ENCODE measurements at regions not wholly inside any gene's neighbourhood (a gene's known extent, or its start where the extent isn't known, plus 50 kb on each side); places are given as distances from the start of the nearest gene placed in this dataset.
"Not testable (repeated sequence)": the region's sequence is repeated elsewhere in the genome, so short reads cannot be mapped to it uniquely, and the experiment has no call there.

DNA sequence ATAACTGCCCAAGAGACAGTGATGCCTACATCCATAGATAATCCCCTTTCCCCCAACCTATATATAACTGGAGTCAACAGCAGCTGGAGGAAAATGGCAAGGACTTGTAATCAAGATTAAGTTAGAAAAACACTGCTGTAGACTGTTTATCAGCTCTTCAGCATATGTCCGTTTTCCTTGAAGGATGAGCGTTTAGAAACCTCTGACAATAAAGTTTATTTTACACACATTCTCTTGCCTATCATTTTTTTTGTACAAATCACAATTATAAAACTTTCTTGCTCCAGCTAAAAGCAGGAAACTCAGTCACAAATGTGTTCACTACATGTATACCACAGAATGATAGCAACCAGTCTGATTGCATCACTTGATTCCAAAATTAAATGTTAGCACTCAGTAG is 50.8 kb downstream of the PPIAL4G start:
- DNase-seq (ENCODE audit: low spot score): not testable (repeated sequence)

DNA sequence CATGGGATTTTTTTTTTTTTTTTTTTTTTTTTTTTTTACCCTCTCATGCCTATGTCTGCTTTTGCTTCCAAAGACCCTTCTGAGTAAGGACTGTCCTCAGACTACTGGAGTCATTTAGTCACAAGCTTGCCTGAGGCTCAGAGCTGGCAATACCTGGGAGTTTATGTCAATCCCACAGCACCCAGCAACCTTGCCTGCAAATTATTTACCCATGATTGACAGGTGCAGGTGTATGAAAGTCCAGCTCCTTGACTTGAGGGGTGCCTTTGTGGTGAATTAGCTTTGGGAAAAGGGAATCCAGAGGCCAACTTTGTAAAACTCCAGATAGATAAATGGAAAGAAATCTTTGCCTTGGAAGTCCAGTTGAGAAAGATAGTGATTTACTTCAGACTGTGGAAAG is 53.2 kb downstream of the PPIAL4G start:
- not testable (repeated sequence) for DNase-seq (ENCODE audit: low spot score)

DNA sequence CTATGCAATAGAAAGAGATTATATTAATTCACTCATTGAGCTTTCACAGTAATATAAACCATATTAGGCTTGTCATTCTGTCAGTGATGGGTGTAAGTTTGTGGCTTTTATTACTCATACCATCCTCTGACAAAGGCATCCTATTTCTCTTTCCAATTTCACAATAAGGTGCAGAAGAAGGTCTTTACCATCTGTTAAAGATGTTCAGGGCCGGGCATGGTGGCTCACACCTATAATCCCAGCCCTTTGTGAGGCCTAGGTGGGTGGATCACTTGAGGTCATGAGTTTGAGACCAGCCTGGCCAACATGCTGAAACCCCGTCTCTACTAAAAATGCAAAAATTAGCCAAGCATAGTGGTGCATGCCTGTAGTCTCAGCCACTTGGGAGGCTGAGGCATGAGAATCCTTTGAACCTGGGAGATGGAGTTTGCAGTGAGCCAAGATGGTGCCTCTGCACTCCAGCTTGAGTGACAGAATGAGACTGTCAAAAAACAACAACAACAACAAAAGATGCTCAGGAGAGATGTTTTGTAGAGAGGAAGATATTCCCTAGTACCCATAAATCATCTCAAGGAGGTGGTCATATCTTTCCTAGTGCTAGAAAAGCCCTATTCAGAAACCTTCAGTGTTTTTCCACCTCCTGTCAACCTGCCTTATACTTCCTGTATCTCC is 56.0 kb downstream of the PPIAL4G start:
- DNase-seq (ENCODE audit: low spot score): not testable (repeated sequence)

DNA sequence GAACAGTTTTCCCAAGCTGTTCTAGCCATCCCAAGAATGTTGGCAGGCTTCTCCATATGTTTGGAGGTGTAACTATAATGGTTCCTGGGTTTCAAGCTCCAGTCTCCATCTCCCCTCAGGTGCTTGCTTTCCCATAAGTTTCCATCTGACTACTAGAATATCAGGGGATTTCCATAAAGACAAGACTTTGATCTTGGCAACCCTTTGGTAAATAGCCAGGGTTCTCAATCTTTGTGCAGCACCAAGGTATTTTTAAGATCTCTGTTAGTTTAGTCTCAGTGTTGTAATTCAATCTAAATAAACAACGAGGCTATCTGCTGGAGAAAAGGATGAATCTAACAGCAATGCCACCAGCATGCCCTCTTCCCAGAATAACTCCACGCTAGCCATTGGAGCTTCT is 56.7 kb downstream of the PPIAL4G start:
- not testable (repeated sequence) for DNase-seq (ENCODE audit: low spot score)

DNA sequence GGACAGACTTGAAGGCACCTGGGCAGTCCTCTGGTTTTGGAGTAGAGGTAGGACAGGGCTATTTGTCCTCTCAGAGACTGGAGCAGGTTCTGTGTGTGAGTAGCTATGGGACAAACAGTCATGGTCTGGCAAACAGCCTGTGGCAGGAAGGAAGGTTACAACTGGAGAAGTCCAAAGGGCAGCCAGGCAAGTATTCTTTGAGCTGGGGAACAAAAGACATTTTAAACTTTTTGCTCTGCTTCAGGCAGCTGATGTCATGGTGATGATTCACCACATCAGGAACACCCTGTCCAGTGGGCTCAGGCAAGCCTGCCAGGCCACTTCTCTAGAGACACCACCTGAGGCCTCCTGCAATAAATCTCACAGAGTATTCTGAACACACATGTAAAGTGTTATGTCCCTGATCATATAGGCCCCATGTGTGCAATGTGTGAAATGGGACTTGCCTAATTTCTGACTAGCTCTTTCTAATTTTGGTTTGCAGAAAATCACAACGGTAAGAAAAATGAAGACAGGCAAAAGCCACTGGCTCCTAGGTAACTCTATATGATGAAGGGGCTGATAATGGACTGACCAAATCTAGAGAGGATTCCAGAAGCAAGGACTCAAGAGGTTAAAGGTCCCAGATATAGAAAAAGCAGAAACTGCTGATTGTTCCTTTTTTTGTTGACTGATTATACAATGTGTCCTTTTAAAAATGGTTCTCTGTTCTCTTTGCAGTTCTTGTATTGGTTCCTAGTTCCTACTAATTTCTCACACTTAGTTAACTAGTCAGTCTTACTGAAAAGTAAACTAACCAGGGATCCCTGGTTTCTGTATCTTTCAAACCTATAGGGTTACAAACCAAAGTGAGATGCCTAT is 58.7 kb downstream of the PPIAL4G start:
- not testable (repeated sequence) for DNase-seq (ENCODE audit: low spot score)

DNA sequence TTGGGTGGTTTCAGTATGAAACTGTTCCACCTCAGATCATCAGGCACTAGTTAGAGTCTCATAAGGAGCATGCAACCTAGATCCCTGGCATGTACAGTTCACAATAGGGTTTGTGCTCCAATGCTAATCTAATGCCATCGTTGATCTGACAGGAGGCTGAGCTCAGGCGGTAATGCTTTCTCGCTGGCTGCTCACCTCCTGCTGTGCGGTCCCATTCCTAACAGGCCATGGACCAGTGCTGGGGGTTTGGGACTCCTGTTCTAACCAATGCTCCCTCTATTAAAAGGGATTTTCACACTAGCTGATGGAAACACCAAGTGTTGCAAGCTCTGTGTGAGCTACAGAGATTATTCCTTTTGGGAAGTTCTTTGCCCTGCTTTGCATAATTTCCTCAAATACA is 60.2 kb downstream of the PPIAL4G start:
- DNase-seq (ENCODE audit: low spot score): not testable (repeated sequence)

DNA sequence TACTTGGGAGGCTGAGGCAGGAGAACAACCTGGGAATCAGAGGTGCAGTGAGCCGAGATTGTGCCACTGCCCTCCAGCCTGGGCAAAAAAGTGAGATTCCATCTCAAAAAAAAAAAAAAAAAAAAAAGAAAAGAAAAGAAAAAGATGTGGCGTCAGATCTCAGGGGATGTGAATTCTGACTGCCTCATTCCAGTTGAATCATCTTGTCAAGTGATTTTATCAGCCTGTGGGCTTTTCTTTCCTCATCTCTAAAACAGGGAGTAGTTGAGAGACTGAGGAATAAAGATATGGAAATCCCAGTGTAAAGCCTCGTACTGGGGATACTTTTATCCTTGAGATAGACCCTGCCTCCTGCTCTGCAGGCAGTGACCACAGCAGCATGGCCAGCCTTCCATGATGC is 65.9 kb downstream of the PPIAL4G start:
- DNase-seq (ENCODE audit: low spot score): not testable (repeated sequence)

DNA sequence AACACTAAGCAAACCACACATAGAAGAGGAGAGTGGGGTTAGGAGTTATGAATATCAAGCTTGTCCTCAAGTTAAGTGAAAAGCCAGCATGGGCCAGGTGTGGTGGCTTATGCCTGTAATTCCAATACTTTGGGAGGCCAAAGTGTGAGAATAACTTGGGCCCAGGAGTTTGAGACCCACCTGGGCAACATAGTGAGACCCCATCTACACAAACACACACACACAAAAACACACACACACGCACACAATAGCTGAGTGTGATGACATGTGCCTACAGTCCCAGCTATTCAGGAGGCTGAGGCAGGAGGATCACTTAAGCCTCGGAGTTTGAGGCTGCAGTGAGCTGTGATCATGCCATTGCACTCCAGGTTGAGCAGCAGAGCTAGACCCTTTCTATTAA is 69.7 kb downstream of the PPIAL4G start:
- DNase-seq (ENCODE audit: low spot score): not testable (repeated sequence)

DNA sequence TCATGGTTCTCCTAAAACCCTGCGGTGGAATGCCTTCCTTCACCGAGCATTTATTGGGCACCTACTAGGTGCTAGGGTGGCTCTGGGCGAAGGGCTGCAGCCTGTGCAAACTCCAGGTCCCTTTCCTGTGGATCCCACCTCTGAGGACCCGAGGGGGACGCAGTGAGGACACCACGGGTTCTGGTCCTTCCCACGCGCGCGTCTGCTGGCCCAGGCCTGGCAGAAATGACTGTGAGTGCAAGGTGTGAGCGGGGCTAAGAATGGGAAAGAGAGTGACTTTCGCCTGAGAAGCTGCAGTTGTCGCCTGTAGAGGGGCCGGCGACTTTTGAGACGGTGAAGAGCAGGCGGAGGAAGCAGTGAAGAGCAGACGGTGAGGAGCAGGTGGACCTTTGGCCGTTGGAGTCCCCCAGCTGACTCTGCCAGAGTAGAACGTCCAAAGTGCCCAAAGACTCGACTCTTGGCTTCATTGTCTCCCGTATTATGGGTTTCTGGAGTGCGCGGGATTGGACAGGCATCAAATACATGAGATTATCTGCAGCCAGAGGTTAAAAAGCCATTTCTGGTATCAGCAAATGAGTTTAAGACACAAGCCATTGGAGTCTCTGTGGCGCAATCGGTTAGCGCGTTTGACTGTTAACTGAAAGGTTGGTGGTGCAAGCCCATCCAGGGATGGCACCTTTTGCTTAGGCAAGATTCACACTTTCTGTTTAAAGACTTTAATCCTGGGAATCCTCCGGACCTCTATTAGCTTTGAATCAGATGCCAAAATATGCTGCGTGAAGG is 78.1 kb downstream of the PPIAL4G start:
- not testable (repeated sequence) for DNase-seq (ENCODE audit: low spot score)

DNA sequence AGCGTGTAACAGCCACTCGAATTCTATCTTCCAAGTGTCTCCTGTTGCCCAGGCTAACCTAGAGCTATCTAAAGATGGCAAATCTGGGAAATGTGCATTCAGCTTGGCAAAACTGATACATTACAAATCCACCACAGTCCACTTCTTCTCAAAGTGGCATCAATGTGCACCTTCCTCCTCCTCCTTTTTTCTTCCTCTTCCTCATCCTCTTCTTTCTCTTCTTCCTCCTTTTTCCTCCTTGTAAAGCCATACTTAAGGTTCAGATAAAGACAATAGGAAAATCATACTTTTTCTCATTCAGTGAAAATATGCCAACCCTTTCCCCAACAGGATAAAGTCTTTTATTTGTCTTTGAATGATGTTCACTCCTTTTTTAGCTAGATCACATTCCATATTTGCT is 79.2 kb downstream of the PPIAL4G start:
- not testable (repeated sequence) for DNase-seq (ENCODE audit: low spot score)

DNA sequence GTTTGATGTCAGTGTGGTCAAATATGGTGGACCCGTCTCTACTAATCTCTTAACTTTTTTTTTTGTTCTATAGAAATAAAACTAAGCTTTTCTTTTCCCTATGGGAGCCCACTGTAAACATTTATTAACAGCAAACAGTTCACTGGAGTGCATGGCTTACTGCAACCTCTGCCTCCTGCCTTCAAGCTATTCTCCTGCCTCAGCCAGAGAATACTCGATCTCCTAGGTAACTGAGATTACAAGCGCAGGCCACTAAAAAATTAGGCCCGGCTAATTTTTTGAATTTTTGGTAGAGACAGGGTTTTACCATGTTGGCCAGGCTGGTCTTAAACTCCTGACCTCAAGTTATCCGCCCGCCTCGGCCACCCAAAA is 80.0 kb downstream of the PPIAL4G start:
- not testable (repeated sequence) for DNase-seq (ENCODE audit: low spot score)

DNA sequence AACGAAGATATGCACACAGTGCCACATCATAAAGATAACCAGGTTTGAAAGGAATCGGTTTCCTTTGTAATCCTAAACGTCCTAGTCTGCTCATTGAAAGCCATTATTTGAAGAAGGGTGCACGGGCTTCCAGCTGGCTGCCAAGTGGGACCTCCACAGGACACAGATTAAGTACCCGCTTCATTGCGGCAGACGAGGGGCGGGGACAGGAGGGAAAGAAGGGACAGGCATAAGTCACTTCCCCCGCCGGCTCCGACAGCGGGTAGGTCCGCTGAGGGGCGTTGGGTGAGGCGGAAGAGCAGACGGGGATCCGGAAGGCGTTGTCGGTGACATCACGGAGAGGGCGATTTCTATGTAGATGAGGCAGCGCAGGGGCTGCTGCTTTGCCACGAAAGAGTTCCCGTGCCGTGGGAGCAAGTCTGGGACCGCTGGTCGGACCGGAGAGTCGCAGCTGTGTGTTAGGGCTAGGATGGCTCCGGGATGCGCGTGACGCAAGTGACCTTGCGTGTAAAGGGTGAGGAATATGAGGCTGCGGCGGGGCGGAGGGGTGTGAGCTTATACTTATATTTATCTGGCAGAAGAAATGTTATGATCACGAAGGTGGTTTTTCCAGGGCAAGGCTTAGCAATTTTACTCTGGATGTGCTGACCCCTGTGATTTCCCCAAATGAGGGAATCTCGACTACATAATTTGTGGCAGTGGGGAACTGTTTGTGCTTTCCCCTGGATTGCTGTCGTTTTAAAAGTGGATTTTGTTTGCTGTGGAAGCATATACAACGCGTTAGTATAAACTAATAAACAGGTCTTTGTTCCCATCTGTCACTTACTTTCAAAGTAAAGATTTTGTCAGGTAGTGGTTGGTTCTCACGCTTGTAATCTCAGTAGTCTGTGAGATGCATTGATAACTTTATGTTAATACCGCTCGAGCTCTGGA is 80.7 kb downstream of the PPIAL4G start:
- DNase-seq (ENCODE audit: low spot score): peak; percentile 60

DNA sequence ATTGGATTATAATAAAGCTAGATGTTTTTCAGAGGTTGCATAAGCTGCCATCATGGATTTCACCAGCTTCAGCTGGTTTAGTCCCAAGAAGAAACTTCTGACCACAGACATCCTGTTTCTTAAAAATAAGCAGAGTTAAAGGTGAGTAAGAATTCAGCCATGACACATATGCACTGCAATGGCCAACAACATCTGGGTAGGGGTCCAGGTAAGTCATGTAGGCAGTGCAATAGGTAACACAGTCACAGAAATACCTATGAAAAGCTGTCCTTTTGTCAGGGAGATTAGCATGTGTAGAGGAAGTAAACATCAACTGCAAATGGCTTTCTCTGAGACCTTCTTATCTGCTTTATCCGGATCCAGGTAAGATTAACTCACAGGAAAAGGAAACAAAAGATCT is 85.6 kb downstream of the PPIAL4G start:
- not testable (repeated sequence) for DNase-seq (ENCODE audit: low spot score)

DNA sequence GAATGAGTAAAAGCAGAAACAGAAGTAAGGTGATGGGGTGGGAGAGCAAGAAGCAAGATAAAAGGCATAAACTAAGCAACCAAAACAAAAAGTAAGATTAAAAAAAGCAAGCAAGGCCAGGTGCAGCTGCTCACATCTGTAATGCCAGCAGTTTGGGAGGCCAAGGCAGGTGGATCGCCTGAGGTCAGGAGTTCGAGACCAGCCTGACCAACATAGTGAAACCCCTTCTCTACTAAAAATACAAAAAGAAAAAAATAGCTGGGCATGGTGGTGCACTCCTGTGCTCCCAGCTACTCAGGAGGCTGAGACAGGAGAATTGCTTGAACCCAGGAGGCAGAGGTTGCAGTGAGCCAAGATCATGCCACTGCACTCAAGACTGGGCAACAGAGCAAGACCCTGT is 90.6 kb downstream of the PPIAL4G start:
- DNase-seq (ENCODE audit: low spot score): not testable (repeated sequence)

DNA sequence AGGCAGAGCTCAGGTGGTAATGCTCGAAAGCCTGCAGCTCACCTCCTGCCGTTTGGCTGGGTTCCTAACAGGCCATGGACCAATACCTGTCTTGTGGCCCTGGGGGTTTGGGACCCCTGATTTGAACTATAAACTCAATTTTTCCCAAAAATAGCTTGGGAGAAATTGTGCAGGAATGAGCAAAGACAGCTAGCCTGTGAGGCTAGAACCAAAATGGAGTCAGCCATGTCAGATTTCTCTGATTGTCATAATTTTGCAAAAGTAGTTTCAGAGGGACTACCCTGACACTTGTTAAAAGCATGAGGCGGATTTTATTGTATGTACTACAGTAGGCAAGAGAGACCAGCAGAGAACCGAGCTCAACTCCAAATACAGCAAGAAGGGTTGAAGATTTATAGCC is 91.8 kb downstream of the PPIAL4G start:
- DNase-seq (ENCODE audit: low spot score): not testable (repeated sequence)

DNA sequence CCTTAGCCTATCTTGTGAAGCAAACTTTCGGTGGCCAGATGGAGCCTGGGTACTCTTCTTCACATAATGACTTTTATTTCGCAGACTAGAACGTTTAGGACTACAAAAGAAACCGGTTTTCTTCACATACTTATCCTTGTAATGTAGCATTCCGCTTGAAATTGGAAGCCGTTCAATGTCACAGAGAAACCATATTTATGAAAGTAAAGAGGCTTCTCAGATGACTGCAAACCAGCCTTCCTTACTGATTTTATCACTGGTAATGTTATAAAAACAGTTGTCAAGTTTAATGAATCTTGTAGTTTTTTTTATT is 94.1 kb downstream of the PPIAL4G start:
- DNase-seq (ENCODE audit: low spot score): no peak

DNA sequence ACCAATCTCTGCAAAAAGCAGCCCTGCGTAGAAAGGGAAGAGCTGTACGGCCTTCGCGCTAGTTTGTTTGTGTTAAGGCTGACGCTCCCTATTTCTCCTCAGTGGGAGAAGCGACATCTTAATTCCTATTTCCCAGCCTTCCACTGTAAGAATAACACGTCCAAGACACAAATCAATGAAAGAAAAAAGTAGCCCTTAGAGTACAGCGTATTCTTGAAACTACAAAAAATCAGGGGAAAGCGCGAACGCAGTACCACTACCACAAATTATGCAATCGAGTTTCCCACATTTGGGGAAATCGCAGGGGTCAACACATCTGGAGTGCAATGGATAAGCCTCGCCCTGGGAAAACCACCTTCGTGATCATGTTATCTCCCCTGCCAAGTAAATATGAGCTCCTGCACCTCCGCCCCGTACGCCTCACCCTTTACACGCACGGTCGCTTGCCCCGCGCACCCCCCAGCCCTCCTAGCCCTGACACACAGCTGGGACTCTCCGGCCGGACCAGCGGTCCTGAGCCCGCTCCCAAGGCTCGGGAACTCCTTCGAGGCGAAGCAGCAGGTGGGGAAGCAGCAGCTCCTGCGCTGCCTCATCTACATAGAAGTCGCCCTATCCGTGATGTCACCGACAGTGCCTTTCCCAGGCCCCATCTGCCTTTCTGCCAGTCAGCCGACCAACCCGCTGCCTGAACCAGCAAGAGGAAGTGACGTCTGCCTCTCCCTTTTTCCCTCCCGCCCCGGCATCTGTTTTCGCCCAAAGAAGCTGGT is 94.7 kb downstream of the PPIAL4G start:
- DNase-seq (ENCODE audit: low spot score): peak; percentile 94

DNA sequence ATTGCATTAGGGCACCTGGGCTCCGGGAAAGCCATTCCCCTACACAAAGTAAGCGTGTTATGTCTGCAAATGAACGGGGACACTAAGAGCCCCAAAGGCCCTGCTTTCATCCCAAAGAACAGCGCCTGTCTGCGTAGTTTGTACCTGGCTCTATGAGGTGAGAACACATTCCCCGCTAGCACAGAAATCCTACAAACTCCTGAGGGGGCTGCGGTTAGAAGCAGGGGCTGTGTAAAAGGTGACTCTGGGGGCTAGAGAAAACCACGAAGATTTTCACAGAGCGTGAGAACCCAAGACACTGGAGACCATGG is 95.2 kb downstream of the PPIAL4G start:
- DNase-seq (ENCODE audit: low spot score): peak; percentile 16

DNA sequence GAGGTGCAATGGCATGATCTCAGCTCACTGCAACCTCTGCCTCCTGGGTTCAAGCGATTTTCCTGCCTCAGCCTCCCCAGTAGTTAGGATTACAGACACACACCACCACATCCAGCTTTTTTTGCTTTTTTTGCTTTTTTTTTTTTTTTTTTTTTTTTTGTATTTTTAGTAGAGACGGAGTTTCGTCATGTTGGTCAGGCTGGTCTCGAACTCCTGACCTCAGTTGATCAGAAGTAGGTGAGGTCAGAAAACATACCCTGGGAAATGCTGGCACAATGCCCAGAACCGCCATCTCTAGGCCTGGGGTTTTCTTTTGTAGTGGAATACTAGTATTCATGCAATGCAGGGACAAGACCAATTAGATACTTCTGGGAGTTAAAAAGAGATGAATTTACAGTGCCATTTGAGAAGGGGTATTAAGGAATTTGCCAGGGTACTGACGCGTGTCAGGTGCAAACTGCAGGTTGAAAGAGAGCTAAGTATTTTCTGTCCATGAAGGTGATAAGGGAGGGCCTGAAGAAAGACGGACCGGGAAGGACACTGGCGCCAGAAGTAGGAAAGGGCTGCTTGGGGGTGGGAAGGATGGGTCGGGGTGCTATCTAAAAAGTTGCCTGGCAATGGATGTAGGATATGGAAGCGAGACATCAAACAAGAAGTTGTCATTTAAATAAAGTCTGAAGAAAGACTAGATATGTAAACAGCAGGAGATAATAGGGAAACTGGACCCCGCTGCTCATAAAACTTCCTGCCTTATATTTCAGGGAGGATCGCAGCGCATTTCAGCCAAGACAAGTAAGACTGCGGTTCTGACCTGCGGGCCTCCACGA is 95.8 kb downstream of the PPIAL4G start:
- not testable (repeated sequence) for DNase-seq (ENCODE audit: low spot score)

DNA sequence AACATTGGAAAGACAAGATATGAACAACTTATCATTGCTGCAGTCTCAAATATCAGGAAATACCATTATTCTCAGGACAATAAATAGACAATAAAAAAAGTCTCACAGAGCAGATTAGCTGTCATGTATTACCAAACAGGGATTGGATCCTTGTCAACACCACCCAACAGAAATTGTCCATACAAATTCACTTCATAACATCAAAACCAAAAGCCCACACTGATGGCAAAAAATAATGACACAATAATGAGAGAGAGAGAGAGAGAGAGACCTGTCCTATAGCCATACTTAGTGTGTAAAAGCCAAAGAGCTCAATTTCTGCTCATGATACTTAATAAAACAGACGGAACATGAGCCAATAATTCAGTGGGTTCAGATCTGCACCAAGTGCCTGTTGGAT is 96.5 kb downstream of the PPIAL4G start:
- DNase-seq (ENCODE audit: low spot score): no peak
